H1 (cell line): ENCODE measurements at regions not wholly inside any gene's neighbourhood (a gene's known extent, or its start where the extent isn't known, plus 50 kb on each side); places are given as distances from the start of the nearest gene placed in this dataset.
"Not testable (repeated sequence)": the region's sequence is repeated elsewhere in the genome, so short reads cannot be mapped to it uniquely, and the experiment has no call there.

Experiments
- CTCF ChIP-seq, 3 experiments: IDR thresholded peaks; 1 replicate in 2 of 3; 2 replicates in 1 of 3; pipeline versions ENCODE4 v1.5.1 to v1.6.1; 2011; ENCODE audit warnings: low read length in 3 of 3, mild to moderate bottlenecking in 3 of 3, inconsistent platforms in 2 of 3, low read depth in 1 of 3, moderate library complexity in 1 of 3; ENCODE audit not compliant: insufficient read depth in 1 of 3; ENCODE audit errors: control extremely low read depth in 1 of 3
- POLR2A ChIP-seq, 2 experiments: IDR thresholded peaks; 1 replicate in 1 of 2; 2 replicates in 1 of 2; pipeline ENCODE4 v1.6.1; 2011; ENCODE audit warnings: low read depth in 2 of 2, low read length in 2 of 2, mild to moderate bottlenecking in 2 of 2; ENCODE audit errors: control extremely low read depth in 1 of 2

- TF ChIP-seq POLR2A (IDR thresholded peaks at IDR 0.05; ENCODE audit: control extremely low read depth in 1 of 2, low read depth in 2 of 2, low read length in 2 of 2); CTCF (IDR thresholded peaks at IDR 0.05; ENCODE audit: control extremely low read depth in 1 of 3, insufficient read depth in 1 of 3, low read depth in 1 of 3, low read length in 3 of 3): not testable (repeated sequence)
Measured at GRCh38 chr15:81870062-81870745, 175.6 kb downstream of the MEX3B start.
